DMS53 treated with DMSO at 0.1 percent for 48 hours (cell line): ENCODE measurements at regions not wholly inside any gene's neighbourhood (a gene's known extent, or its start where the extent isn't known, plus 50 kb on each side); places are given as distances from the start of the nearest gene placed in this dataset.
"Not testable (repeated sequence)": the region's sequence is repeated elsewhere in the genome, so short reads cannot be mapped to it uniquely, and the experiment has no call there.

Experiments
- DNase-seq: peaks from one replicate; lab custom pipeline; 2025; ENCODE audit not compliant: unreplicated experiment; lab: John Stamatoyannopoulos, UW

- no peak for DNase-seq
These were observed 72.8 kb upstream of the FAN1 start for GRCh38 chr15:30830961-30831360.

- DNase-seq: not testable (repeated sequence)
These were observed 70.3 kb upstream of the FAN1 start for GRCh38 chr15:30833379-30833778.

- not testable (repeated sequence) for DNase-seq
These were observed 62.1 kb upstream of the FAN1 start for GRCh38 chr15:30841639-30842038.

- DNase-seq: not testable (repeated sequence)
These were observed 60.8 kb upstream of the FAN1 start for GRCh38 chr15:30842798-30843472.

GRCh38 chr15:30845536-30845935 lies 58.2 kb upstream of the FAN1 start:
- DNase-seq: not testable (repeated sequence)
